ENCODE measurements at regions not wholly inside any gene's neighbourhood (a gene's known extent, or its start where the extent isn't known, plus 50 kb on each side); places are given as distances from the start of the nearest gene placed in this dataset.

DNA sequence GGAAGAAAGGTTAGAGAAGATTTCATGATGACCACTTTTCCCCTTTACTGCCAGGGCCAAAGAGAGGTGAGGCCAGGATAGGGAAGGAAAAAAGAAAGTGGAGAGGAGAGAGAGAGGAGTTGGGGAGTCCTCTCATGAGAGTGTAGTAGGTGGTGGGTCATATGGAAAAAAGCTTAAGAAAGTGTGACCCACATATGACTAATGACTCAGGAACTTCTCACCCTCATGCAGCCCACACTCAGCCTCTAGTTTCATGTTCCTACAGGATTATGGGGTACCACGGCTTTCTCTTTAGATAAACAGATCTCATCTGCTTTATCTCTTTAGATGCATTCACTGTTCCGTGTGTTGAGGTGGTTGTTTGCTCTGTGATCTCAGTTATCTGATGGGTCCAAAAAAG is 462.5 kb upstream of the IGFBP3 start:
- no peaks in the 10 kb centered on the region for H3K27me3 Mint-ChIP-seq (ENCODE audit: low read depth, unreplicated experiment)
- peak overlapping the region; percentile 95 for H3K27ac Mint-ChIP-seq (ENCODE audit: unreplicated experiment)
- no peaks in the 10 kb centered on the region for H3K36me3 ChIP-seq (ENCODE audit: insufficient read depth, low read length)
- no peaks in the 10 kb centered on the region for H3K79me2 ChIP-seq (ENCODE audit: insufficient read depth, low read length)
- DNase-seq (ENCODE audit: low read depth) (peak; percentile 71), FAIRE-seq (peak; percentile 65)
- H3K9me3 ChIP-seq (ENCODE audit: insufficient read depth, low read depth, low read length), result no peaks in the 10 kb centered on the region
- peaks cover 2% of the 10 kb centered on the region for H3K9me3 Mint-ChIP-seq (ENCODE audit: unreplicated experiment)
- no peaks in the 10 kb centered on the region for H4K20me1 ChIP-seq (ENCODE audit: insufficient read depth, low read length)
- no peaks in the 10 kb centered on the region for H3K36me3 Mint-ChIP-seq (ENCODE audit: low read depth, unreplicated experiment)
- H3K27ac ChIP-seq (ENCODE audit: low read depth, low read length), result no peak overlapping the region
- no peak for TF ChIP-seq EZH2 (IDR thresholded peaks at IDR 0.05; ENCODE audit: insufficient read depth, low read length)
- TF ChIP-seq, protein P1, sequence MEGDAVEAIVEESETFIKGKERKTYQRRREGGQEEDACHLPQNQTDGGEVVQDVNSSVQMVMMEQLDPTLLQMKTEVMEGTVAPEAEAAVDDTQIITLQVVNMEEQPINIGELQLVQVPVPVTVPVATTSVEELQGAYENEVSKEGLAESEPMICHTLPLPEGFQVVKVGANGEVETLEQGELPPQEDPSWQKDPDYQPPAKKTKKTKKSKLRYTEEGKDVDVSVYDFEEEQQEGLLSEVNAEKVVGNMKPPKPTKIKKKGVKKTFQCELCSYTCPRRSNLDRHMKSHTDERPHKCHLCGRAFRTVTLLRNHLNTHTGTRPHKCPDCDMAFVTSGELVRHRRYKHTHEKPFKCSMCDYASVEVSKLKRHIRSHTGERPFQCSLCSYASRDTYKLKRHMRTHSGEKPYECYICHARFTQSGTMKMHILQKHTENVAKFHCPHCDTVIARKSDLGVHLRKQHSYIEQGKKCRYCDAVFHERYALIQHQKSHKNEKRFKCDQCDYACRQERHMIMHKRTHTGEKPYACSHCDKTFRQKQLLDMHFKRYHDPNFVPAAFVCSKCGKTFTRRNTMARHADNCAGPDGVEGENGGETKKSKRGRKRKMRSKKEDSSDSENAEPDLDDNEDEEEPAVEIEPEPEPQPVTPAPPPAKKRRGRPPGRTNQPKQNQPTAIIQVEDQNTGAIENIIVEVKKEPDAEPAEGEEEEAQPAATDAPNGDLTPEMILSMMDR (IDR thresholded peaks at IDR 0.05; ENCODE audit: insufficient read depth, low read depth, low read length), result no peak
- no peak overlapping the region for H3K4me3 ChIP-seq (ENCODE audit: insufficient read depth, low read depth, low read length)
- no peak overlapping the region for H3K4me3 Mint-ChIP-seq (ENCODE audit: unreplicated experiment)
- H3K27me3 ChIP-seq (ENCODE audit: insufficient read depth, low read length), result no peaks in the 10 kb centered on the region
- peaks cover 27% of the 10 kb centered on the region for H3K4me1 Mint-ChIP-seq (ENCODE audit: low read depth, unreplicated experiment)
- no peak overlapping the region for H3K9ac ChIP-seq (ENCODE audit: low read length)
- peaks cover 16% of the 10 kb centered on the region for H3K4me1 ChIP-seq (ENCODE audit: insufficient read depth, low read length)
- peak overlapping the region; percentile 35 for H3K4me2 ChIP-seq (ENCODE audit: low read length)
- peak overlapping the region; percentile 16 for H2AFZ ChIP-seq (ENCODE audit: low read depth, low read length)

DNA sequence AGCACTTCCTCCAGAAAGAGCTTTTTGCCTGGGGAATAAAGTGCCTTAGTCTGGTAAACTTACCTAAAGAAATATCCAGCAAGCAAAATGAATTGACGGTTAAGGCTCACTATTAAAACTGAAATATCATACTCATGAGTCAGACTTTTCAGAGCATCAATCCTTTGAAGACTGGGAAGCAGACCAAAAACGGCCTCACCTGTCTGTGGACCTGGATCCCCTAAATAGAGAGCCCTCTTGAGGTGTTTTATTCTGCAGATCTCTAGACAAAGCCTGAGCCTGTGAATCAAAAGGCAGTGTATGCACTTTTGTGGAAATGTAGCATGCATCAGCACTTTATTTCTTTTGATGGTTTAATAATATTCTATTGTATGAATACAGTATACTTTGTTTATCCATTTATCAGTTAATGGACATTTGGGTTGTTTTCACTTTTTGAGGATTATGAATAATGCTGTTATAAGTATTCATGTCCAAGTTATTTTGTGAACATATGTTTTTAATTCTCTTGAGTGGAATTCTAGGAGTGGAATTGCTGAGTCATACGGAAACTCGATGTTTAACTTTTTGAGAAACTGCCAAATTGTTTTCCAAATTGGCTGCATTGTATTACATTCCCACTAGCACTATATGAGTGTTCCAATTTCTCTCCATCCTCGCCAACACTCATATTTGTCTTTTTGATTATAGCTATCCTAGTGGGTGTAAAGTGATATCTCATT is 449.0 kb upstream of the IGFBP3 start:
- H2AFZ ChIP-seq (ENCODE audit: low read depth, low read length), result no peak overlapping the region
- DNase-seq (ENCODE audit: low read depth) (peak; percentile 92), FAIRE-seq (peak; percentile 91)
- H3K27me3 ChIP-seq (ENCODE audit: insufficient read depth, low read length), result no peaks in the 10 kb centered on the region
- Mint-ChIP-seq H3K4me1 (ENCODE audit: low read depth, unreplicated experiment) (no peaks in the 10 kb centered on the region), H3K9me3 (ENCODE audit: unreplicated experiment) (no peaks in the 10 kb centered on the region), H3K4me3 (ENCODE audit: unreplicated experiment) (no peak overlapping the region), H3K27ac (ENCODE audit: unreplicated experiment) (no peak overlapping the region), H3K27me3 (ENCODE audit: low read depth, unreplicated experiment) (no peaks in the 10 kb centered on the region), H3K36me3 (ENCODE audit: low read depth, unreplicated experiment) (no peaks in the 10 kb centered on the region)
- H3K27ac ChIP-seq (ENCODE audit: low read depth, low read length), result peak overlapping the region; percentile 50
- H3K4me3 ChIP-seq (ENCODE audit: insufficient read depth, low read depth, low read length), result no peak overlapping the region
- no peak overlapping the region for H3K9ac ChIP-seq (ENCODE audit: low read length)
- no peaks in the 10 kb centered on the region for H3K9me3 ChIP-seq (ENCODE audit: insufficient read depth, low read depth, low read length)
- peak overlapping the region; percentile 25 for H3K4me2 ChIP-seq (ENCODE audit: low read length)
- H3K79me2 ChIP-seq (ENCODE audit: insufficient read depth, low read length), result no peaks in the 10 kb centered on the region
- no peak for TF ChIP-seq EZH2 (IDR thresholded peaks at IDR 0.05; ENCODE audit: insufficient read depth, low read length)
- TF ChIP-seq, protein P1 (IDR thresholded peaks at IDR 0.05; ENCODE audit: insufficient read depth, low read depth, low read length), result no peak
- peaks cover 6% of the 10 kb centered on the region for H3K4me1 ChIP-seq (ENCODE audit: insufficient read depth, low read length)
- H3K36me3 ChIP-seq (ENCODE audit: insufficient read depth, low read length), result no peaks in the 10 kb centered on the region
- no peaks in the 10 kb centered on the region for H4K20me1 ChIP-seq (ENCODE audit: insufficient read depth, low read length)

DNA sequence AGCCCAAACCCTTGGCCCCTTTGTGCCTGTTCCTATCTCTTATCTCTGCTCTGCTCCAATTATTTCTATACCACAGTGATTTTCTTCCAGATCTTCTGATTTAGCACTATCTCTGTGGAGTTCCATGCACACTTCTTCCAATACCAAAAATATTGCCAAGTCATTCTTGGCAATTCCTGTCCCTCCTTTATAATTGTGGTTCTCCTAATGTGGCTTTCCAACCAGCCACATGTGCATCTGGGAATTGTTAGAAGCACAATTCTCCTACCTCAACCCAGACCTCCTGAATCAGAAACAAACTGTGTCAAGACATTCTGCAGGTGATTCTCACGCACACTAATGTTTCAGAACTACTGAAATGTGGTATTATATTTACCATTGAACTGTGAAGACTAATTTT is 447.8 kb upstream of the IGFBP3 start:
- H3K4me2 ChIP-seq (ENCODE audit: low read length), result no peak overlapping the region
- peaks cover 6% of the 10 kb centered on the region for H3K4me1 ChIP-seq (ENCODE audit: insufficient read depth, low read length)
- TF ChIP-seq EZH2 (IDR thresholded peaks at IDR 0.05; ENCODE audit: insufficient read depth, low read length), result no peak
- TF ChIP-seq, protein P1 (IDR thresholded peaks at IDR 0.05; ENCODE audit: insufficient read depth, low read depth, low read length), result no peak
- no peaks in the 10 kb centered on the region for H3K9me3 ChIP-seq (ENCODE audit: insufficient read depth, low read depth, low read length)
- no peak overlapping the region for H3K4me3 ChIP-seq (ENCODE audit: insufficient read depth, low read depth, low read length)
- no peaks in the 10 kb centered on the region for H4K20me1 ChIP-seq (ENCODE audit: insufficient read depth, low read length)
- H3K27ac ChIP-seq (ENCODE audit: low read depth, low read length), result no peak overlapping the region
- Mint-ChIP-seq H3K9me3 (ENCODE audit: unreplicated experiment) (no peaks in the 10 kb centered on the region), H3K27ac (ENCODE audit: unreplicated experiment) (no peak overlapping the region), H3K4me3 (ENCODE audit: unreplicated experiment) (no peak overlapping the region), H3K36me3 (ENCODE audit: low read depth, unreplicated experiment) (no peaks in the 10 kb centered on the region), H3K27me3 (ENCODE audit: low read depth, unreplicated experiment) (no peaks in the 10 kb centered on the region), H3K4me1 (ENCODE audit: low read depth, unreplicated experiment) (no peaks in the 10 kb centered on the region)
- H3K9ac ChIP-seq (ENCODE audit: low read length), result no peak overlapping the region
- DNase-seq (ENCODE audit: low read depth) (no peak), FAIRE-seq (peak; percentile 29)
- H3K27me3 ChIP-seq (ENCODE audit: insufficient read depth, low read length), result no peaks in the 10 kb centered on the region
- no peaks in the 10 kb centered on the region for H3K79me2 ChIP-seq (ENCODE audit: insufficient read depth, low read length)
- H2AFZ ChIP-seq (ENCODE audit: low read depth, low read length), result no peak overlapping the region
- H3K36me3 ChIP-seq (ENCODE audit: insufficient read depth, low read length), result no peaks in the 10 kb centered on the region
